DND-41 (cell line): ENCODE measurements at regions not wholly inside any gene's neighbourhood (a gene's known extent, or its start where the extent isn't known, plus 50 kb on each side); places are given as distances from the start of the nearest gene placed in this dataset.

ENCODE experiments used
- CTCF ChIP-seq: IDR thresholded peaks from 2 replicates; pipeline ENCODE4 v1.5.1; 2012; ENCODE audit warnings: borderline replicate concordance, low read length, moderate library complexity, mild to moderate bottlenecking; ENCODE audit not compliant: poor library complexity, severe bottlenecking; ENCODE audit errors: extremely low read depth
- EZH2 ChIP-seq: IDR thresholded peaks from 3 replicates; pipeline ENCODE4 v1.6.1; 2012; ENCODE audit warnings: borderline replicate concordance, low read depth, mild to moderate bottlenecking, moderate library complexity, low read length, inconsistent platforms; ENCODE audit not compliant: severe bottlenecking

- no peak for TF ChIP-seq CTCF
- TF ChIP-seq EZH2, result no peak
Measured at GRCh38 chr6:102493485-102493884, 1100.0 kb downstream of the GRIK2 start.
